ENCODE measurements at regions not wholly inside any gene's neighbourhood (a gene's known extent, or its start where the extent isn't known, plus 50 kb on each side); places are given as distances from the start of the nearest gene placed in this dataset.

DNA sequence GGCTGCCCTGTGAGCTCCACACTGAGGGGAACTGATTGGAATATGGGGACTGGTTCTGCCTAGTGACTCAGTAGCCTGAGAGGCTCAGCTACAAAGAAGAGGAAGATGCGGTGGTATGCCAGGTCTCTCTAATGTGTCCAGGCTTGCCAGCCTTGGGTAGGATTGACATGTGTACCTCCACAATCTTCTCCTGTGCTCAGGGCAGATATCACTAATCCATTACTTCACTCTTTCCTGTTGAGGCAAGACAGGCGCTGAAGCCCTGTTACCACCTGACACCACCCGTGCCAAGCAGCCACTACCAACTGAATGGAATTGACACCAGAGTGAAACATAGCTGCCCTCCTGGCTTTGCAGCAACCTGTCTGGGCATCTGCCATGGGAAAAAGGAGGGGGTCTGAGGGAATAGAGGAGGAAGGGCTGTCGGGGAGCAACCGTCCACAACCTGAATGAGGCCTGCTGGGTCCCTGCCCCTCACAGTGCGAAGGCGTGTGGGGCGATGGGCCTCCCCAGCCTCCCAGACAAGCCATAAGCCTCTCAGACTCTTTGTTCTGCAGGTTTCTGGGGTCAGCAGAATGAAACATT, 114.7 kb upstream of the CXCL14 start:
- no peak overlapping the region for H3K27ac ChIP-seq
- no peaks in the 10 kb centered on the region for H3K27me3 ChIP-seq
- ATAC-seq (no peak), DNase-seq (no peak)
- no peak overlapping the region for H3K4me3 ChIP-seq
- intact Hi-C loops (cut with DNase I) = no loop called here
- no peaks in the 10 kb centered on the region for H3K4me1 ChIP-seq
- TF ChIP-seq POLR2A (IDR thresholded peaks at IDR 0.05) = no peak
- TF ChIP-seq, protein P1, sequence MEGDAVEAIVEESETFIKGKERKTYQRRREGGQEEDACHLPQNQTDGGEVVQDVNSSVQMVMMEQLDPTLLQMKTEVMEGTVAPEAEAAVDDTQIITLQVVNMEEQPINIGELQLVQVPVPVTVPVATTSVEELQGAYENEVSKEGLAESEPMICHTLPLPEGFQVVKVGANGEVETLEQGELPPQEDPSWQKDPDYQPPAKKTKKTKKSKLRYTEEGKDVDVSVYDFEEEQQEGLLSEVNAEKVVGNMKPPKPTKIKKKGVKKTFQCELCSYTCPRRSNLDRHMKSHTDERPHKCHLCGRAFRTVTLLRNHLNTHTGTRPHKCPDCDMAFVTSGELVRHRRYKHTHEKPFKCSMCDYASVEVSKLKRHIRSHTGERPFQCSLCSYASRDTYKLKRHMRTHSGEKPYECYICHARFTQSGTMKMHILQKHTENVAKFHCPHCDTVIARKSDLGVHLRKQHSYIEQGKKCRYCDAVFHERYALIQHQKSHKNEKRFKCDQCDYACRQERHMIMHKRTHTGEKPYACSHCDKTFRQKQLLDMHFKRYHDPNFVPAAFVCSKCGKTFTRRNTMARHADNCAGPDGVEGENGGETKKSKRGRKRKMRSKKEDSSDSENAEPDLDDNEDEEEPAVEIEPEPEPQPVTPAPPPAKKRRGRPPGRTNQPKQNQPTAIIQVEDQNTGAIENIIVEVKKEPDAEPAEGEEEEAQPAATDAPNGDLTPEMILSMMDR (IDR thresholded peaks at IDR 0.05) = no peak
- no peaks in the 10 kb centered on the region for H3K9me3 ChIP-seq
- no peaks in the 10 kb centered on the region for H3K36me3 ChIP-seq (replicated peaks in 1 of 2; ENCODE audit: insufficient read depth in 1 of 2, low read depth in 2 of 2)
- WGBS, 2 donors = 91 to 94% methylated on average over 8 of the region's 8 CpGs

DNA sequence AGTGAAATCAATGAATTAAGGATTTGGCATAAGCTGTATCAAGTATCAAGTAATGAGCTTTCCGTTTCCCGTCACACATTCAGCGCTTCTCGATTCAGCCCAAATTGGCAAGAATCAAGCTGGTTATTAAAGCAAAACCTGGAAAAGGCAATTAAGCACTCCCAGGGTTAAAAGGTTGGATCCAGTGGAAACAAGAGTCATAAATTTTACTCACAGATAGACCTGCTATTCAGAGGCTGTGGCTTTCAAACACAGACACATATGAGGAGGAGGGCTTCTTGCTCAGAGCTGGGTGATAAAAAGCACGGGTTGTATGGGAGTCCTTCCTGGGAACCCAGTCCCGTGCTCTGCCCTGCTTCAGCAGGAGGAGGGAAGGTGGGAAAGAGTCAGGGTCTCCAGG, 112.3 kb upstream of the CXCL14 start:
- intact Hi-C loops (cut with DNase I) = no loop called here
- 61 to 64% methylated on average over 6 of the region's 6 CpGs for WGBS, 2 donors
- DNase-seq (no peak), ATAC-seq (no peak)
- H3K27me3 ChIP-seq = no peaks in the 10 kb centered on the region
- no peak overlapping the region for H3K4me3 ChIP-seq
- no peak for TF ChIP-seq POLR2A (IDR thresholded peaks at IDR 0.05)
- TF ChIP-seq, protein P1 (IDR thresholded peaks at IDR 0.05) = no peak
- H3K27ac ChIP-seq = no peak overlapping the region
- H3K4me1 ChIP-seq = no peaks in the 10 kb centered on the region
- H3K9me3 ChIP-seq = no peaks in the 10 kb centered on the region
- no peaks in the 10 kb centered on the region for H3K36me3 ChIP-seq (replicated peaks in 1 of 2; ENCODE audit: insufficient read depth in 1 of 2, low read depth in 2 of 2)

DNA sequence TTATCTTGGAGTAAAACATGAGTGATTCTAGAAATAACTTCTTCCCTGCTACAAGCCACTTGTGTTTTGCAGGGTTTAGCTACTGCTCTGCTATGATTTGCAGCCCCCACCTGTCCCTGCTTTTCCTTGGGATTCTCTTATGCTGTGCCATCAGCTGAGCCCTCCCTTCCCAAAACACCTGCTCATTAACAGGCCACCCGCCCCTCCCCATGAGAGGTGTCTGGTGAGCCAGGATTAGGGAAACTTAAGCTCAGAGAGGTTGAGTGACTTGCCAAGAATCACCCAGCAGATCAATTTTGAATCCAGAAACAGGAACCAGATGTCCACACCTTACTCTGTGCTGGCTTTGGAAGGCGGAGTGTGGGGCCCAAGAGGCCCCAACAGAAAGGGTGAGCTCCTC, 111.7 kb upstream of the CXCL14 start:
- ATAC-seq (no peak), DNase-seq (no peak)
- Histone ChIP-seq H3K27me3 (no peaks in the 10 kb centered on the region), H3K4me1 (no peaks in the 10 kb centered on the region), H3K4me3 (no peak overlapping the region), H3K27ac (no peak overlapping the region), H3K36me3 (replicated peaks in 1 of 2; ENCODE audit: insufficient read depth in 1 of 2, low read depth in 2 of 2) (no peaks in the 10 kb centered on the region), H3K9me3 (no peaks in the 10 kb centered on the region)
- WGBS, 2 donors = 67 to 78% methylated on average over 2 of the region's 2 CpGs
- intact Hi-C loops (cut with DNase I) = no loop called here
- TF ChIP-seq, protein P1 (IDR thresholded peaks at IDR 0.05) = no peak
- no peak for TF ChIP-seq POLR2A (IDR thresholded peaks at IDR 0.05)

DNA sequence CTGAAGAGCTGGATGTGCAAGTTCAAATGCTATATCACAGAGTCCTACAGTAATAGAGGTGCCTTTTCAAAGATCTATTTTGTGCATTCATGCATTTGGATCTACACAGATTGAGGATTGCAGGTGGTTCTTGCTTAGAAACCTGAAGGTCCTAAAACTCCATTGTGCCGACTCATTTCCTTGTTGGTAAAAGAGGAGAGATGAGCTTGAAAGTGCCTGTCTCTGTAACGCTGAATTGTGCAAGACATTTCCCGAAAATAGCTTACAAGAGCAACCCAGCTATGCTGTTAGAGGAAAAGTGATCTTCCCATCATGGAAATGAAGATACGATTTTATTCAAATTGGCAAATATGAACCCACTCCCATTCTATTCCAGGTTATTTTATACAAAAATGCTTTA, 110.7 kb upstream of the CXCL14 start:
- ATAC-seq (no peak), DNase-seq (no peak)
- H3K4me1 ChIP-seq = no peaks in the 10 kb centered on the region
- no peaks in the 10 kb centered on the region for H3K27me3 ChIP-seq
- H3K36me3 ChIP-seq (replicated peaks in 1 of 2; ENCODE audit: insufficient read depth in 1 of 2, low read depth in 2 of 2) = no peaks in the 10 kb centered on the region
- H3K4me3 ChIP-seq = no peak overlapping the region
- TF ChIP-seq, protein P1 (IDR thresholded peaks at IDR 0.05) = no peak
- no peak for TF ChIP-seq POLR2A (IDR thresholded peaks at IDR 0.05)
- no peaks in the 10 kb centered on the region for H3K9me3 ChIP-seq
- intact Hi-C loops (cut with DNase I) = no loop called here
- no peak overlapping the region for H3K27ac ChIP-seq
- WGBS, 2 donors = 74 to 79% methylated on average over 4 of the region's 4 CpGs

DNA sequence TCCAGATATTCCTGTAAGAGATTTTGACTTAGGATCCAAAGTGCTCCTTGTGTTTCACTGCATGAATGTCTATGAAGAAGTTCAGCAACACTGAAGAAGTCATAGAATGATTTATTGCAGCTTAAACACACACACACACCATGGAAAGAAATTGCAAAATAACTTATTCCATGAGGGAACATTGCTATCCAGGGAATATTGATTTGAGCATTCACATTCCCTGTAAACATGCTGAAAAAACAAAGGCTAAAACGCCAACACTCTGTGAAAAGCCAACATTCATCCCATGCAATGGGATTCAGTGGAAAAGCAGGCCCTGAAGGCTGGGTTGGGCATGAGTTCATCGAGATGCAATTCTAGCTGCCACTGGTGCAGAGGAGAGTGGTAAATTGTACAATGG, 109.6 kb upstream of the CXCL14 start:
- no peak for ATAC-seq
- intact Hi-C loops (cut with DNase I) = no loop called here
- Histone ChIP-seq H3K36me3 (replicated peaks in 1 of 2; ENCODE audit: insufficient read depth in 1 of 2, low read depth in 2 of 2) (no peaks in the 10 kb centered on the region), H3K27ac (no peak overlapping the region), H3K9me3 (no peaks in the 10 kb centered on the region), H3K4me1 (no peaks in the 10 kb centered on the region), H3K27me3 (no peaks in the 10 kb centered on the region), H3K4me3 (no peak overlapping the region)
- WGBS, 2 donors = 58 to 80% methylated on average over 2 of the region's 2 CpGs
- DNase-seq = no peak
- TF ChIP-seq, protein P1 (IDR thresholded peaks at IDR 0.05) = no peak
- no peak for TF ChIP-seq POLR2A (IDR thresholded peaks at IDR 0.05)

Data from body of pancreas (tissue), 4 donors.